ENCODE measurements at regions not wholly inside any gene's neighbourhood (a gene's known extent, or its start where the extent isn't known, plus 50 kb on each side); places are given as distances from the start of the nearest gene placed in this dataset.

- no peaks in the 10 kb centered on the region for H3K4me1 ChIP-seq
- H3K36me3 ChIP-seq = no peaks in the 10 kb centered on the region
These were observed 138.9 kb upstream of the PTPRK start for GRCh38 chr6:128659276-128659675.

GRCh38 chr6:128657181-128657580 is 136.8 kb upstream of the PTPRK start:
- no peaks in the 10 kb centered on the region for H3K4me1 ChIP-seq
- DNase-seq (ENCODE audit: low spot score in 2 of 2) = no peak
- H3K27ac ChIP-seq = no peak overlapping the region
- no peaks in the 10 kb centered on the region for H3K36me3 ChIP-seq
- TF ChIP-seq CTCF (IDR thresholded peaks at IDR 0.05) = no peak
- no peak for TF ChIP-seq POLR2AphosphoS5 (IDR thresholded peaks at IDR 0.05)
- no peak for TF ChIP-seq POLR2A (IDR thresholded peaks at IDR 0.05)
- H3K9me3 ChIP-seq = no peaks in the 10 kb centered on the region
- H3K4me3 ChIP-seq = no peak overlapping the region
- no peaks in the 10 kb centered on the region for H3K27me3 ChIP-seq
- intact Hi-C loops (cut with DNase I; ENCODE audit: low total_unique reads) = no loop called here

More at GRCh38 chr6:128659276-128659675, 138.9 kb upstream of the PTPRK start:
- Histone ChIP-seq H3K27ac (no peak overlapping the region), H3K9me3 (no peaks in the 10 kb centered on the region), H3K27me3 (no peaks in the 10 kb centered on the region), H3K4me3 (no peak overlapping the region)
- no peak for DNase-seq (ENCODE audit: low spot score in 2 of 2)
- intact Hi-C loops (cut with DNase I; ENCODE audit: low total_unique reads) = no loop called here
- no peak for TF ChIP-seq CTCF (IDR thresholded peaks at IDR 0.05)
- TF ChIP-seq POLR2A (IDR thresholded peaks at IDR 0.05) = no peak
- no peak for TF ChIP-seq POLR2AphosphoS5 (IDR thresholded peaks at IDR 0.05)

- intact Hi-C loops (cut with DNase I; ENCODE audit: low total_unique reads) = no loop called here
- Histone ChIP-seq H3K27ac (no peak overlapping the region), H3K4me1 (no peaks in the 10 kb centered on the region), H3K27me3 (no peaks in the 10 kb centered on the region), H3K9me3 (no peaks in the 10 kb centered on the region), H3K36me3 (no peaks in the 10 kb centered on the region), H3K4me3 (no peak overlapping the region)
- TF ChIP-seq CTCF (IDR thresholded peaks at IDR 0.05) (no peak), POLR2AphosphoS5 (IDR thresholded peaks at IDR 0.05) (no peak), POLR2A (IDR thresholded peaks at IDR 0.05) (no peak)
- no peak for DNase-seq (ENCODE audit: low spot score in 2 of 2)
These were observed 135.6 kb upstream of the PTPRK start for GRCh38 chr6:128655978-128656498.

GRCh38 chr6:128648022-128648598 is 127.7 kb upstream of the PTPRK start:
- H3K9me3 ChIP-seq = no peaks in the 10 kb centered on the region
- DNase-seq (ENCODE audit: low spot score in 2 of 2) = no peak
- no peak overlapping the region for H3K27ac ChIP-seq
- no peak overlapping the region for H3K4me3 ChIP-seq
- intact Hi-C loops (cut with DNase I; ENCODE audit: low total_unique reads) = loop anchor here (10.0 kb wide), 1 partner anchor 1377 kb away; no protein-coding TSS in a partner anchor
- no peaks in the 10 kb centered on the region for H3K4me1 ChIP-seq
- TF ChIP-seq POLR2AphosphoS5 (IDR thresholded peaks at IDR 0.05) (no peak), CTCF (IDR thresholded peaks at IDR 0.05) (no peak), POLR2A (IDR thresholded peaks at IDR 0.05) (no peak)
- no peaks in the 10 kb centered on the region for H3K36me3 ChIP-seq
- no peaks in the 10 kb centered on the region for H3K27me3 ChIP-seq

GRCh38 chr6:128642132-128642531 is 121.7 kb upstream of the PTPRK start:
- no peaks in the 10 kb centered on the region for H3K4me1 ChIP-seq
- DNase-seq (ENCODE audit: low spot score in 2 of 2) = no peak
- H3K27ac ChIP-seq = no peak overlapping the region
- TF ChIP-seq POLR2AphosphoS5 (IDR thresholded peaks at IDR 0.05) (no peak), POLR2A (IDR thresholded peaks at IDR 0.05) (no peak), CTCF (IDR thresholded peaks at IDR 0.05) (no peak)
- no peaks in the 10 kb centered on the region for H3K27me3 ChIP-seq
- H3K9me3 ChIP-seq = no peaks in the 10 kb centered on the region
- intact Hi-C loops (cut with DNase I; ENCODE audit: low total_unique reads) = loop anchor here (10.0 kb wide), 1 partner anchor 1383 kb away; no protein-coding TSS in a partner anchor
- H3K36me3 ChIP-seq = no peaks in the 10 kb centered on the region
- no peak overlapping the region for H3K4me3 ChIP-seq

Measured in breast epithelium (tissue), 4 donors.